HG02870 (cell line): ENCODE measurements at regions not wholly inside any gene's neighbourhood (a gene's known extent, or its start where the extent isn't known, plus 50 kb on each side); places are given as distances from the start of the nearest gene placed in this dataset.

Source experiments
- ATAC-seq: cut with Tn5 transposase; IDR thresholded peaks from one replicate; pipeline ENCODE4 v1.9.1; 2021; ENCODE audit warnings: mild to moderate bottlenecking, moderate library complexity; ENCODE audit not compliant: unreplicated experiment

GRCh38 chr5:155402927-155403640, 389.5 kb downstream of the KIF4B start:
- ATAC-seq = no peak

- no peak for ATAC-seq
These were observed 393.3 kb downstream of the KIF4B start for GRCh38 chr5:155406815-155407214.

DNA sequence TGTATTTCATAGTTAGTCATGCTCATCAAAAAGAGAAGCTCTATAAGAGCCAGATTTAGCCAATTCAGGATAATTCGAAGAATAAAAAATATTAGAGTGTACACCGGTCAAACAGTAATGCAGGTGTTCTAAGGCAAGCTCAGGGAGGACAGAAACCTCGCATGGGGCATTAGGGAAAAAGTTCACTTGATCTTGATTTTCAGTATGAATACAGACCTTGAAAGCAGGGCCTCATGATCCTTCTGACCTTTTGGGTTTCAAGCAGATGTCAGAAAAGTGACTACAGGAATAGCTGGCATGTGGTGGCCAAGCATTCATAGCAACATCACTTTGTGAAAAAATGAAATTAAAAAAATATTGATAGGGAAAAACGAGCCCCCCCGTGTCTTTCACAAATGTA, 394.9 kb downstream of the KIF4B start:
- ATAC-seq = peak; percentile 60

DNA sequence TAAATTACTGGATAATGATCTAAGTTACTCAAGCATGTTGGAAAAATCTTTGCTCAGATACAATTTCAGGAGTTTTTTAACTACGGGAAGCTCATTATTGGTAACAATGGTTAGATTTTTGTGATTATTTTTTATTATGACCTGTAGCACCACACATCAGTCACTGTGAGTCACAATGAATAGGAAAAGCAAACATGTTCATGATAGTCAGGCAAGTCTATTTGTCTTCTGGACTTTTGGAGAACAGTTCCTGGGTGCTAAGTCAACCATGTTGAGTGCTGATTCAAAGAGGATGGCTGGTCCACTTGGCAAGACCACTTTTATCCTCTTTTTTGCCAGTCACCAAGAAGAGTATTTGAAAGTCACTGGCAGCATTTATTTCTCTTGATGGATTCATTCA, 403.2 kb downstream of the KIF4B start:
- ATAC-seq = no peak

DNA sequence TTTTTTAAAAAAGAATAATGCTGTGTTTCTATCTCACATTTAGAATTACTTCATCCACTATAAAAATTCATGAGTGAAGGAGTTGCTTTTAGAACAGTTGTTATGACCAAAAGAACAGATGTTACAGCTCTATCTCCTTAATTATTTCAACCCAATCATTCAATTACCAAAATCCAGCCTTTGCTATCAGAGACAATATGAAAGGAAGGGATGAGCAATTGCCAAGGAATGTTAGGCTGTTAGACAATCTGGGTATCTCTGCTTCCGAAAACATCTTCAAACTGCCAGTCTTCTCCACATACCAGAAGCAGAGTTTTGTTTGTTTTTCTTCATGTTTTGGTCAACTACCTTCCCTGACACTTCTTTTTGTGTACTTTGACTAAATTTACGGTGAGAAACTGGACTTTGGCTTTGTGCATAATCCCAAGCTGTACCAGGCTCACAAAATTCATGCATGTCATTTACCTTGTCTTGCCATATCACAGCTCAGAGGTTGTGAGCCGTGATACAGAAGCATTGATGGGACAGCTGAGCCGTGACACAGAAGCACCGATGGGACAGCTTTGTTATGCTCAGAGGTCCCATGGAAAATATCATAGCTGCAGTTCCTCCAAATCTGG, 405.5 kb downstream of the KIF4B start:
- no peak for ATAC-seq

DNA sequence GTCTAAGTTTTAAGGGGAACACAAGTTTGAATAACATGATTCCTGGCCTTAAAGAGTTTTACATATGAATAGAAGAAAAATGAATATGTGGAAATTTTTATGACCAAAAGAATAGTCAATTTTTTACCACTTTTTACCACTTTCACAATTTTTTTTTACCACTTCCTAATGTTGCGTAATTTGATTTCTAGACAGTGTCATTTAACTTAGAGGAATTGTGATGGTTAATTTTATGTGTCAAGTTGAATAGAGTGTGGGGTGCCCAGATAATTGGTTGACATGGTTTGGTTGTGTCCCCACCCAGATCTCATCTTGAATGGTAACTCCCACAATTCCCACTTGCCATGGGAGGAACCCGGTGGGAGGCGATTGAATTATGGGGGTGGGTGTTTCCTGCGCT, 416.6 kb downstream of the KIF4B start:
- ATAC-seq = no peak

GRCh38 chr5:155434267-155434666, 420.7 kb downstream of the KIF4B start:
- no peak for ATAC-seq

DNA sequence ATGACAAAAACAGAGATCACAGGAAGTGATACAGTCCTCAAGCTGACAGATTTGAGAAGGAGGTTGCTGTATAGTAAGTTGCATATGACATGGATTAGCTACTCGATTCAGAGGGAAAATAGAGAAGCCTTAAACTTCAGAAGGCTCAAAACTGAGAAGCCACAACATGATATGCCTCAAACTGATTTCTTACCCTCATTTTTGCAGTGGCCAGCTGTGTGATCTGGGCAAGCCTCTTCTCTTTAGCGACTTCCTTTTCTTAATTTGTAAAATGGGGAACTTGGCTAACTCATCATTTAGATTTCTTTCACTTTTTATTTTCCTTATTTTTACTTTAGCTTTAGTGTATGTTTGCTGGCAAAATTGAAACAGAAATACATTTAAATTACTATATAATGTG, 421.1 kb downstream of the KIF4B start:
- no peak for ATAC-seq

- ATAC-seq = no peak
These were observed 428.3 kb downstream of the KIF4B start for GRCh38 chr5:155441849-155442248.

DNA sequence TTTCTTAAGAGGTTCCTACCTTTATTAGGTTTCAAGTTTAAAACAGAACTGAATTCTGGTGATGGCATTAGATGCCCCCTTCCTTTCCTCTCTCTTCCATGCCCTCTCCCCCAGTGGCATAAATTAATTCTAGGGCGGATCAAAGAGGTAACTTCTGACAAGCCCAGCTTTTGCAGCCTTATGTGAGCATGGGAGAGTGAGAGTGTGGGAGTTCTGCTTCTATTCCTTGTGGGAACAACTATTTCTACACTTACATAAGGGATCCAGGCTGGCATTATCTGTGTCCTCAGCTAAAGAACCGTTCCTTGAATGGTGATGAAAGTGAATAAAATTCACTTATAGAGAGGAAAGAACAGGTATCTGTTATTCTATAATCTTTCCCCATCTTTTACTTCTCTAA, 437.6 kb downstream of the KIF4B start:
- no peak for ATAC-seq

GRCh38 chr5:155455791-155456514, 442.4 kb downstream of the KIF4B start:
- no peak for ATAC-seq

DNA sequence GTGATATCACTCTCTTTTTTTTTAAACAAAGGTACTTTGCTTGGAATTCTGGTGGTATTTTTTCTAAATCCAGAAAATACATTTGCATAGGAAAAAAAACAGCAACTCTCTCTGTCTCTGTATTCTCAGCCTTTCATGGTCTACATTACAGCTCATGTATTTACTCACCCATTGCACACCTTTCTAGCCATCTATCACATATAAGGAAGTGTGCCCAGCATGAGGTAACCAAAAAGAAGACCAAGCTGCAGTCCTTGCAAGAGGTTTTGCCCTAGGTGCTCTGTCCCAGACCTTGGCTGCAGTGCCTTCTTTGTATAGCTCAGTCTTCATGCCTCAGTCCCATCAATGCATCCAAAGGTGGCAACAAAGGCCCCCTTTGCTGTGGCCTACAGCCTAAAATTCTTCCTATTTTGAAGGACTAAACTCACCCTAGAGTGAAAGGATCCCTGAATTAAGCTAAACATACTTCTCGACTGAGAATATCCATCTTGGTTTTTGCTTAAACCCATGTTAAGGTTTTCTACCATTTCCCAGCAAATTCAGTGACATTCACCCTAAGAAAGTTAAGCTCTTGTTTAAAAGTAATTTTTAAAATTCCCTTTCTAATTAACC, 446.4 kb downstream of the KIF4B start:
- no peak for ATAC-seq

DNA sequence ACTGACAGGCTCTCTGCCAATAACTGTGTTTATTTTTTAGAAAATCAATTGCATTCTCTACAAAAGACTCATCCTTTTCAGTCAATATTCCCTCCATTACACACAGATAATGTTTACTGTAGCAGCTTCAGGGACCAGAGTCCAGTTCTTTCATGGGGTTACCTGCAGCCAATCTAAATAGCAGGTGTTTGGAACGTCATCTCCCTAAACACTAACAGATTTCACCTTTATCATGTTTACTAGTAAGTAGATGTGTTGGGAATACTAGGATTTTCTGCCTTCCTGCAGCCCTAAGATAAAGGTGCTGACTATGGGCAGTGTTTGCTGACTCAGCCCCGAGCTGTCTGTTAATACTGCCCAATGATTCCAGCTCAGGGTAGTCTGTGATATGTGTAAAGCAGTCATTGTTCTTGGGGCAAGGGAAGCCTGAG, 447.0 kb downstream of the KIF4B start:
- ATAC-seq = no peak

- no peak for ATAC-seq
These were observed 447.7 kb downstream of the KIF4B start for GRCh38 chr5:155461304-155461703.

DNA sequence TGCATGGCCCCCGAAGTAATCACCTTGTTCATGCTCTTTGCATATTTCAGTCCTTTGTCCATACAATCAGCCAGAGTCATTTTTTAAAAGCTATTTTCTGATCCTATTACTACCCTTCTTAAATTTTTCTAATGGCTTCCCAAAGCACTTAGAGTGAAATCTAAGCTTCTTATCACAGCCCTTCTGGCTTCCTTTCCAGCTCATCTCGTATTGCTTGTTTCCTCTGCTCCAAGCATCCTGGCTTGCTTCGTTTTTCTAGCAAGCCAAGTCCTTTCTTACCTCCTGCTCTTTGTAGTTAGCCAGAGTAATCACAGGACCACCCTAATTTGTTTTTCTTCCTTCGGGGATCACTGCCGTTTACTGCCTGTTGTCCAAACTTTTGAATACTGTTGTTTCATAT, 453.3 kb downstream of the KIF4B start:
- ATAC-seq = no peak

- no peak for ATAC-seq
These were observed 457.5 kb downstream of the KIF4B start for GRCh38 chr5:155471027-155471426.

DNA sequence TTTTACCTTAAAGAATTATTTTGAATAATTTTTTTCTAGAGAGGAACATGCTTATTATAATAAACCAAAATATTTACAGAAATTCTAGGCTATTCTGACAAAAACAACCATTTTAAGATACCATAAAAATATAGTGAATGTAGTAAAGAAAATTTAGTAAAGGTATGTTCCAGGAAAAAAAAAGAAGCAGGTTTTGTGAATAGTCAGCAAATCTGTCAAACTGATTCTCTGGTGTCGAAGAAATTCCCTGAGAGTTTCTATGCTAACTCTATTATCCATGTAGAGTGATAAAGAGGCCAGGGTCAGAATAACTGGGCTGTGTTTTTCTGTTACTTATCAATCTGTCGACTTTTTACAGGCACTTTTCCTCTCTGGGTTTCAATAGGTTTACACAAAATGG, 459.2 kb downstream of the KIF4B start:
- ATAC-seq = no peak

- no peak for ATAC-seq
These were observed 461.8 kb downstream of the KIF4B start for GRCh38 chr5:155475318-155475717.

DNA sequence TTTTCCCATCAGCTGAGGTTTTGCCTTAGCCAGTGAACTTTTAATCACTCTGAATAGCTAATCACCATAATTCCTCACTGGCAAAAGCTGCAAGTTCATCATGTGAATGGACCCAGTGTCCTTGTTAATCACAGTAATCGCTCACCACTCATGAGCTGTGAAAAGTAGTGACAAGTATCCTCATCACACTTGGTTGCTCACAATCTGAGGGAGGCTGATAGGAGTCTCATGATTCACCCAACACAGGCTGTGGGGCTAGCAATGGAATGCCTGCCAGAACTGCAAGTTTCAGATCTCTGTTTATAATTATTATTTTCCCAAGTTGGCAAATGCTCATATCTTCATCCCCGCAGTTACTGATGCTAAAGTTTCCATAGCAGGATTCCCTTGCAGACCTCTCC, 467.2 kb downstream of the KIF4B start:
- ATAC-seq = no peak

DNA sequence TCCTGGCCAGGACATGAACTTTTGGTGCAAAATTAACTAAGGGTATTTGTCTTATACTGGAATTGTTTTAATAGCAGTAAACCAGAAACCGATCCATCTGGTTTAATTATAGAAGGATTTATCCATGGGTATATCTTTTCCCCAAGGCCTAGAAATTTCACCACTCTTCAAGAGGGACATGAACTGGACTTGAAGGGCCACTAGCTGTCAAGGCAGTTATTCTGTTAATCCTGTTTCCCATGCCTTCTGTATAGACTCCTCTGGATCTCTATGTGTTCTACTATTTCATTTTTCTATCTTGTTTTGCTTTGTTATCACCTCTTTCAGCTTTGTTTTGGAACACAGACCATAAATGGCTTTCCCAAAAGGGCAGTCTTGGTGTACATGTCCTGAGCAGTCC, 467.6 kb downstream of the KIF4B start:
- ATAC-seq = no peak

- no peak for ATAC-seq
These were observed 468.9 kb downstream of the KIF4B start for GRCh38 chr5:155482428-155482827.

GRCh38 chr5:155485386-155485785, 471.8 kb downstream of the KIF4B start:
- no peak for ATAC-seq
